Sigmoid colon (tissue), 4 donors: ENCODE measurements at regions not wholly inside any gene's neighbourhood (a gene's known extent, or its start where the extent isn't known, plus 50 kb on each side); places are given as distances from the start of the nearest gene placed in this dataset.
"Not testable (repeated sequence)": the region's sequence is repeated elsewhere in the genome, so short reads cannot be mapped to it uniquely, and the experiment has no call there.

Experiments used
- CTCF ChIP-seq, 4 experiments: fragments of 450-650 bp in 3 of 4; fragments of 200-600 bp in 1 of 4; IDR thresholded peaks; one replicate each; pipeline ENCODE4 v1.5.1; 2016 to 2019; ENCODE audit warnings: antibody characterized with exemption in 4 of 4, mild to moderate bottlenecking in 3 of 4, moderate library complexity in 2 of 4
- EP300 ChIP-seq, 4 donors: sonication (generic); formaldehyde crosslinking; IDR thresholded peaks; one replicate each; pipeline ENCODE4 v1.6.1; 2017; ENCODE audit warnings: antibody characterized with exemption in 4 of 4
- POLR2A ChIP-seq, 2 donors: fragments of 450-650 bp; IDR thresholded peaks; one replicate each; pipeline ENCODE4 v1.6.1; 2016; ENCODE audit warnings: antibody characterized with exemption in 2 of 2, mild to moderate bottlenecking in 2 of 2, moderate library complexity in 2 of 2
- POLR2AphosphoS5 ChIP-seq, 4 donors: sonication (generic); formaldehyde crosslinking; IDR thresholded peaks; one replicate each; pipeline ENCODE4 v1.6.1; 2017; ENCODE audit warnings: antibody characterized with exemption in 4 of 4

GRCh38 chr12:8355531-8355930, 100.2 kb upstream of the CLEC6A start:
- not testable (repeated sequence) for TF ChIP-seq CTCF, EP300, POLR2A, POLR2AphosphoS5 (IDR thresholded peaks at IDR 0.05)
